H1 (cell line): ENCODE measurements at regions not wholly inside any gene's neighbourhood (a gene's known extent, or its start where the extent isn't known, plus 50 kb on each side); places are given as distances from the start of the nearest gene placed in this dataset.

Experiments used
- CHD1 ChIP-seq: IDR thresholded peaks from 2 replicates; pipeline ENCODE4 v1.6.1; 2012; ENCODE audit warnings: low read depth, low read length, improper control_type of control experiment
- CREB1 ChIP-seq: IDR thresholded peaks from 2 replicates; pipeline ENCODE4 v1.6.1; 2012; ENCODE audit warnings: inconsistent platforms
- JUND ChIP-seq: IDR thresholded peaks from 2 replicates; pipeline ENCODE4 v1.6.1; 2011; ENCODE audit warnings: mild to moderate bottlenecking, improper control_type of control experiment, low read length
- KDM4A ChIP-seq: IDR thresholded peaks from one replicate; pipeline ENCODE4 v1.7.1; 2012; ENCODE audit warnings: low read depth, mild to moderate bottlenecking, moderate library complexity, low read length, inconsistent platforms; ENCODE audit not compliant: severe bottlenecking
- RFX5 ChIP-seq: IDR thresholded peaks from 2 replicates; pipeline ENCODE4 v1.6.1; 2011; ENCODE audit warnings: low read depth, low read length, improper control_type of control experiment, borderline replicate concordance
- SIX5 ChIP-seq: IDR thresholded peaks from 2 replicates; pipeline ENCODE4 v1.6.1; 2011; ENCODE audit warnings: mild to moderate bottlenecking, low read depth, low read length

DNA sequence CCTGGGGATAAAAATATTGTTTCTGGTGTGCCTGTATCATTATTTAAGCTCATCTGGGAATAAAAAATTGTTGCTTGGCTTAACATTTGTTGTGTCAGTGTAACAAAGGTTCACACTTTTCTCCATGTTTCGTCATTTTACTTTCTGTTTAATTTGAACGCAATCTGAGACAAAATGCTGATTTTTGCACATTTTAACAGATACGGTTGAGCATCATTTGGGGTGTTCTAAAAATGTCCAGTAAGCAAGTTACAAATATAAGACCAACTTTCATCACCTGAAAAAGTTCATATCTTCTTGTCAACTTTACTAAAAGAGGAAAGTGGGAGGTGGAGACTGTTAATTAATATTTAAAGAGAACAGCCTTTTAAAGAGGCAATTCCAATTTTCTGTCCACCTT is 134.8 kb upstream of the CNTN4 start (continued):
- TF ChIP-seq JUND (no peak), CREB1 (no peak), CHD1 (no peak), SIX5 (no peak), RFX5 (no peak), KDM4A (no peak)
